Coronary artery (tissue), 2 donors: ENCODE measurements at regions not wholly inside any gene's neighbourhood (a gene's known extent, or its start where the extent isn't known, plus 50 kb on each side); places are given as distances from the start of the nearest gene placed in this dataset.
"Not testable (repeated sequence)": the region's sequence is repeated elsewhere in the genome, so short reads cannot be mapped to it uniquely, and the experiment has no call there.

Experiments used
- DNase-seq: peaks from one replicate; pipeline ENCODE4 v3.0.0-alpha.2; 2017; ENCODE audit warnings: low spot score
- H3K27ac ChIP-seq, 2 donors: fragments of 200-600 bp; sonication (generic); one replicate each; pipeline ENCODE4 v1.5.1; 2016 to 2019
- H3K4me3 ChIP-seq: fragments of 200-600 bp; sonication (generic); 2 replicates; pipeline ENCODE4 v1.5.1; 2016; ENCODE audit warnings: mild to moderate bottlenecking, moderate library complexity
- CTCF ChIP-seq: fragments of 200-600 bp; sonication (generic); IDR thresholded peaks from one replicate; pipeline ENCODE4 v1.5.1; 2019; ENCODE audit warnings: antibody characterized with exemption

GRCh38 chr2:230614040-230614439 is 98.6 kb upstream of the CAB39 start:
- Histone ChIP-seq H3K4me3 (no peak overlapping the region), H3K27ac (no peak overlapping the region)
- TF ChIP-seq CTCF = no peak
- DNase-seq = no peak

- Histone ChIP-seq H3K27ac (no peak overlapping the region), H3K4me3 (no peak overlapping the region)
- DNase-seq = no peak
- no peak for TF ChIP-seq CTCF
These were observed 97.7 kb upstream of the CAB39 start for GRCh38 chr2:230614913-230615332.

GRCh38 chr2:230617256-230617706 is 95.4 kb upstream of the CAB39 start:
- H3K4me3 ChIP-seq, H3K27ac ChIP-seq, DNase-seq: not testable (repeated sequence)

- DNase-seq = no peak
- TF ChIP-seq CTCF = no peak
- no peak overlapping the region for H3K27ac ChIP-seq
- H3K4me3 ChIP-seq = no peak overlapping the region
These were observed 93.2 kb upstream of the CAB39 start for GRCh38 chr2:230619491-230619890.

GRCh38 chr2:230625220-230625619 is 87.4 kb upstream of the CAB39 start:
- not testable (repeated sequence) for H3K27ac ChIP-seq, H3K4me3 ChIP-seq, DNase-seq

GRCh38 chr2:230627091-230627490 is 85.6 kb upstream of the CAB39 start:
- not testable (repeated sequence) for H3K4me3 ChIP-seq, H3K27ac ChIP-seq, DNase-seq

- no peak for TF ChIP-seq CTCF
- no peak overlapping the region for H3K4me3 ChIP-seq
- no peak overlapping the region for H3K27ac ChIP-seq
- no peak for DNase-seq
These were observed 84.6 kb upstream of the CAB39 start for GRCh38 chr2:230627806-230628724.

GRCh38 chr2:230631470-230631869 is 81.2 kb upstream of the CAB39 start:
- DNase-seq = no peak
- Histone ChIP-seq H3K4me3 (no peak overlapping the region), H3K27ac (no peak overlapping the region)
- TF ChIP-seq CTCF = no peak
